ENCODE measurements at regions not wholly inside any gene's neighbourhood (a gene's known extent, or its start where the extent isn't known, plus 50 kb on each side); places are given as distances from the start of the nearest gene placed in this dataset.

- no peaks in the 10 kb centered on the region for H3K36me3 Mint-ChIP-seq (ENCODE audit: insufficient read depth, unreplicated experiment)
- ChIA-PET CTCF (interaction anchor here (0.6 kb wide), 1 partner anchor 1477 kb away, joined by 3 read pairs; no protein-coding TSS in a partner anchor), POLR2A (no interaction called here)
- no peaks in the 10 kb centered on the region for H3K27me3 Mint-ChIP-seq (ENCODE audit: insufficient read depth, unreplicated experiment)
- H3K4me3 Mint-ChIP-seq (ENCODE audit: unreplicated experiment) = no peak overlapping the region
- no peaks in the 10 kb centered on the region for H3K9me3 Mint-ChIP-seq (ENCODE audit: unreplicated experiment)
- no peak for DNase-seq (ENCODE audit: unreplicated experiment)
- no TSS peak for BruUV-seq (replicated peaks)
- intact Hi-C loops (cut with micrococcal nuclease) = no loop called here
- H3K27ac Mint-ChIP-seq (ENCODE audit: low read depth, unreplicated experiment) = no peak overlapping the region
- TF ChIP-seq CTCF (IDR thresholded peaks at IDR 0.05; ENCODE audit: unreplicated experiment) = no peak
- H3K4me1 Mint-ChIP-seq (ENCODE audit: insufficient read depth, unreplicated experiment) = no peaks in the 10 kb centered on the region
These were observed 1322.0 kb downstream of the ARAP2 start for GRCh38 chr4:34922325-34922724.

DNA sequence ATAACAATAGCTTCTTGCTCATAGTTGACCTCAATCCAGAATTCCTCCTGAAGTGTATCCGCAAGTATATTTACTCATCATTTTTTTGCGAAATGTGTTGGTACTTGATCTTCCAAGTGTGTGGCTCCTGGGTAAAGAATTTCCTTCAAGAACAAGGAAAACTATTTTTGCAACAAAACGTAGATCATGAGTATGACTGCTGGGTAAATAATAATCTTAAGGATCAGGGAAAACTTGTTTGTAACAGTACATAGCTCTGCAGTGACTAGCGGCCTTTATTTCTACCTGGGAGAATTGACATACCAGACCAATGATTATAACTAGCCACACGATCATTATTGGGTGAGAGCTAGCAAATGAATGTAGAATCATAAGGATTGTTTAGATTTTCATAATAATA, 1311.7 kb downstream of the ARAP2 start:
- no peaks in the 10 kb centered on the region for H3K9me3 Mint-ChIP-seq (ENCODE audit: unreplicated experiment)
- no peaks in the 10 kb centered on the region for H3K27me3 Mint-ChIP-seq (ENCODE audit: insufficient read depth, unreplicated experiment)
- H3K4me3 Mint-ChIP-seq (ENCODE audit: unreplicated experiment) = no peak overlapping the region
- no peaks in the 10 kb centered on the region for H3K36me3 Mint-ChIP-seq (ENCODE audit: insufficient read depth, unreplicated experiment)
- H3K4me1 Mint-ChIP-seq (ENCODE audit: insufficient read depth, unreplicated experiment) = peaks cover 6% of the 10 kb centered on the region
- intact Hi-C loops (cut with micrococcal nuclease) = no loop called here
- POLR2A ChIA-PET = no interaction called here
- BruUV-seq (replicated peaks) = no TSS peak
- TF ChIP-seq CTCF (IDR thresholded peaks at IDR 0.05; ENCODE audit: unreplicated experiment) = no peak
- CTCF ChIA-PET = no interaction called here
- peak; percentile 42 for DNase-seq (ENCODE audit: unreplicated experiment)
- peak overlapping the region; percentile 32 for H3K27ac Mint-ChIP-seq (ENCODE audit: low read depth, unreplicated experiment)

- no peak for TF ChIP-seq CTCF (IDR thresholded peaks at IDR 0.05; ENCODE audit: unreplicated experiment)
These were observed 1308.6 kb downstream of the ARAP2 start for GRCh38 chr4:34935739-34936138.

GRCh38 chr4:34939073-34939472, 1305.2 kb downstream of the ARAP2 start:
- no peak overlapping the region for H3K27ac Mint-ChIP-seq (ENCODE audit: low read depth, unreplicated experiment)
- BruUV-seq (replicated peaks) = no TSS peak
- no peak for DNase-seq (ENCODE audit: unreplicated experiment)
- ChIA-PET POLR2A (no interaction called here), CTCF (no interaction called here)
- no peaks in the 10 kb centered on the region for H3K4me1 Mint-ChIP-seq (ENCODE audit: insufficient read depth, unreplicated experiment)
- no peak overlapping the region for H3K4me3 Mint-ChIP-seq (ENCODE audit: unreplicated experiment)
- H3K36me3 Mint-ChIP-seq (ENCODE audit: insufficient read depth, unreplicated experiment) = no peaks in the 10 kb centered on the region
- TF ChIP-seq CTCF (IDR thresholded peaks at IDR 0.05; ENCODE audit: unreplicated experiment) = no peak
- intact Hi-C loops (cut with micrococcal nuclease) = no loop called here
- no peaks in the 10 kb centered on the region for H3K27me3 Mint-ChIP-seq (ENCODE audit: insufficient read depth, unreplicated experiment)
- H3K9me3 Mint-ChIP-seq (ENCODE audit: unreplicated experiment) = no peaks in the 10 kb centered on the region

More at GRCh38 chr4:34935739-34936138, 1308.6 kb downstream of the ARAP2 start:
- no peaks in the 10 kb centered on the region for H3K27me3 Mint-ChIP-seq (ENCODE audit: insufficient read depth, unreplicated experiment)
- no peaks in the 10 kb centered on the region for H3K36me3 Mint-ChIP-seq (ENCODE audit: insufficient read depth, unreplicated experiment)
- no TSS peak for BruUV-seq (replicated peaks)
- no peak overlapping the region for H3K27ac Mint-ChIP-seq (ENCODE audit: low read depth, unreplicated experiment)
- intact Hi-C loops (cut with micrococcal nuclease) = no loop called here
- H3K4me3 Mint-ChIP-seq (ENCODE audit: unreplicated experiment) = no peak overlapping the region
- H3K9me3 Mint-ChIP-seq (ENCODE audit: unreplicated experiment) = no peaks in the 10 kb centered on the region
- ChIA-PET CTCF (interaction anchor here (0.5 kb wide), 1 partner anchor 137 kb away, joined by 4 read pairs; no protein-coding TSS in a partner anchor), POLR2A (no interaction called here)
- DNase-seq (ENCODE audit: unreplicated experiment) = no peak
- H3K4me1 Mint-ChIP-seq (ENCODE audit: insufficient read depth, unreplicated experiment) = peaks cover 6% of the 10 kb centered on the region

Data from MCF 10A (cell line).